H1 (cell line): ENCODE measurements at regions not wholly inside any gene's neighbourhood (a gene's known extent, or its start where the extent isn't known, plus 50 kb on each side); places are given as distances from the start of the nearest gene placed in this dataset.

Experiments used
- RFX5 ChIP-seq: IDR thresholded peaks from 2 replicates; pipeline ENCODE4 v1.6.1; 2011; ENCODE audit warnings: low read depth, low read length, improper control_type of control experiment, borderline replicate concordance

GRCh38 chr20:23270382-23270911 lies 80.1 kb upstream of the NXT1 start (continued):
- no peak for TF ChIP-seq RFX5
